K562 (cell line): ENCODE measurements at regions not wholly inside any gene's neighbourhood (a gene's known extent, or its start where the extent isn't known, plus 50 kb on each side); places are given as distances from the start of the nearest gene placed in this dataset.

Source experiments
- ATAC-seq: fragments of 200-7000 bp; cut with Tn5 transposase; 3 replicates; pipeline ENCODE4 v1.9.1; 2020; ENCODE audit warnings: moderate library complexity
- BruUV-seq: library from RNA; stranded (reverse); fragments of 400-500 nt; replicated peaks from 2 replicates; lab custom pipeline; 2021; lab: Mats Ljungman, UMichigan
- CTCF ChIA-PET: fragments of 300-600 bp; formaldehyde crosslinking; extraction: SDS; loops from one replicate; lab custom pipeline; 2021; ENCODE audit warnings: low intra/inter-chr PET ratio; lab: Yijun Ruan, JAX
- POLR2A ChIA-PET: fragments of 300-600, 350-650 bp; sonication (Branson Sonifier 250); formaldehyde crosslinking; extraction: SDS; loops from one replicate; lab custom pipeline; 2021; ENCODE audit warnings: antibody characterized with exemption, inconsistent platforms; lab: Yijun Ruan, JAX
- DNase-seq, 4 experiments: peaks; one replicate each; pipeline versions ENCODE4 v3.0.0 to v3.0.0-alpha.2; 2011 to 2018; ENCODE audit warnings: low spot score in 3 of 4, mixed read lengths in 3 of 4; ENCODE audit errors: extremely low read depth in 1 of 4
- FAIRE-seq: peaks from 2 replicates; lab custom pipeline; 2011; peaks lifted over from hg19 to GRCh38; lab: Jason Lieb, UNC
- H2AFZ ChIP-seq: 2 replicates; pipeline ENCODE4 v1.6.0; 2011; ENCODE audit warnings: low read depth, low read length, control low read depth, inconsistent platforms
- H3K27ac ChIP-seq: fragments of 200-600 bp; 3 replicates; pipeline ENCODE4 v1.8.0; 2011; ENCODE audit warnings: low read depth, mild to moderate bottlenecking, control low read depth, inconsistent platforms, low read length, moderate library complexity, mixed read lengths; ENCODE audit errors: extremely low read depth
- H3K27me3 ChIP-seq, 2 experiments: fragments of 300-600 bp in 1 of 2; 2 replicates in 1 of 2; 3 replicates in 1 of 2; pipeline versions ENCODE4 v1.6.0 to v1.8.0; 2011; ENCODE audit warnings: inconsistent platforms in 2 of 2, low read length in 2 of 2, mild to moderate bottlenecking in 1 of 2, mixed read lengths in 1 of 2, moderate library complexity in 1 of 2; ENCODE audit not compliant: control insufficient read depth in 2 of 2, insufficient read depth in 2 of 2
- H3K36me3 ChIP-seq: fragments of 300-600 bp; 3 replicates; pipeline ENCODE4 v1.8.0; 2011; ENCODE audit warnings: mild to moderate bottlenecking, low read length, inconsistent platforms; ENCODE audit not compliant: control insufficient read depth, insufficient read depth
- H3K4me1 ChIP-seq, 2 experiments: fragments of 200-600 bp in 1 of 2; replicated peaks in 1 of 2; 2 replicates in 1 of 2; 3 replicates in 1 of 2; pipeline versions ENCODE4 v1.5.1 to v1.8.0; 2011; ENCODE audit warnings: inconsistent platforms in 2 of 2, low read length in 2 of 2, mild to moderate bottlenecking in 1 of 2, mixed read lengths in 1 of 2, moderate library complexity in 1 of 2; ENCODE audit not compliant: control insufficient read depth in 2 of 2, insufficient read depth in 2 of 2
- H3K4me2 ChIP-seq: 2 replicates; pipeline ENCODE4 v1.6.1; 2011; ENCODE audit warnings: low read length, control low read depth, inconsistent platforms, mixed read lengths; ENCODE audit not compliant: insufficient read depth
- H3K4me3 ChIP-seq: fragments of 200-600 bp; sonication (generic), shearing (Covaris generic); 2 replicates; pipeline ENCODE4 v1.5.1; 2016; ENCODE audit warnings: control low read depth, inconsistent platforms
- H3K79me2 ChIP-seq: fragments of 200-600 bp; 3 replicates; pipeline ENCODE4 v1.8.0; 2011; ENCODE audit warnings: low read length, inconsistent platforms; ENCODE audit not compliant: control insufficient read depth, insufficient read depth
- H3K9ac ChIP-seq, 2 experiments: 2 replicates each; pipeline versions ENCODE4 v1.6.0 to v1.6.1; 2011; ENCODE audit warnings: low read depth in 2 of 2, low read length in 2 of 2, control low read depth in 1 of 2, inconsistent platforms in 1 of 2, mild to moderate bottlenecking in 1 of 2, mixed read lengths in 1 of 2; ENCODE audit not compliant: insufficient read depth in 1 of 2
- H3K9me1 ChIP-seq: one replicate; pipeline ENCODE4 v1.6.0; 2011; ENCODE audit warnings: inconsistent platforms, mild to moderate bottlenecking, low read length, moderate library complexity; ENCODE audit not compliant: control insufficient read depth, insufficient read depth
- H3K9me3 ChIP-seq: replicated peaks from 2 replicates; pipeline ENCODE4 v1.5.1; 2011; ENCODE audit warnings: low read depth, low read length, inconsistent platforms; ENCODE audit not compliant: control insufficient read depth, insufficient read depth
- H4K20me1 ChIP-seq: replicated peaks from 2 replicates; pipeline ENCODE4 v1.6.1; 2011; ENCODE audit warnings: low read length, inconsistent platforms, mixed read lengths; ENCODE audit not compliant: control insufficient read depth, insufficient read depth
- CTBP1 ChIP-seq: fragments of 450-650 bp; IDR thresholded peaks from 2 replicates; pipeline ENCODE4 v1.6.1; 2016; ENCODE audit warnings: borderline replicate concordance
- HCFC1 ChIP-seq: IDR thresholded peaks from 2 replicates; pipeline ENCODE4 v1.6.1; 2012; ENCODE audit warnings: low read depth, low read length, improper control_type of control experiment
- HLTF ChIP-seq: fragments of 450-650 bp; IDR thresholded peaks from 2 replicates; pipeline ENCODE4 v1.6.1; 2016
- RBM22 ChIP-seq: fragments of 200-400 bp; formaldehyde crosslinking; IDR thresholded peaks from 2 replicates; pipeline ENCODE4 v1.6.1; 2018; ENCODE audit warnings: low read length, low read depth; ENCODE audit not compliant: poor library complexity, severe bottlenecking
- RBM34 ChIP-seq: fragments of 200-400 bp; formaldehyde crosslinking; IDR thresholded peaks from 2 replicates; pipeline ENCODE4 v1.6.1; 2018; ENCODE audit warnings: low read length, borderline replicate concordance; ENCODE audit not compliant: insufficient read depth
- RCOR1 ChIP-seq, 2 experiments: IDR thresholded peaks; 2 replicates each; pipeline ENCODE4 v1.6.1; 2012; ENCODE audit warnings: low read depth in 2 of 2, low read length in 2 of 2, borderline replicate concordance in 1 of 2, improper control_type of control experiment in 1 of 2
- SNRNP70 ChIP-seq: fragments of 200-400 bp; formaldehyde crosslinking; optimal IDR thresholded peaks from 2 replicates; pipeline ENCODE3; 2017; ENCODE audit warnings: low read depth, low read length
- ZBTB1 ChIP-seq: sonication (generic); formaldehyde crosslinking; IDR thresholded peaks from 2 replicates; pipeline ENCODE4 v1.8.1; 2023; ENCODE audit warnings: missing genetic modification reagents, low read depth, mild to moderate bottlenecking, borderline replicate concordance
- ZNF197 ChIP-seq: fragments of 200-800 bp; sonication (Bioruptor generic); IDR thresholded peaks from 2 replicates; pipeline ENCODE4 v1.6.1; 2016; ENCODE audit warnings: low read depth, missing genetic modification characterization, missing compliant biosample characterization
- ZNF239 ChIP-seq: fragments of 250-450 bp; sonication (Bioruptor Pico); IDR thresholded peaks from 2 replicates; pipeline ENCODE4 v1.4.0; 2020; ENCODE audit warnings: mild to moderate bottlenecking
- ZNF354B ChIP-seq: fragments of 250-450 bp; sonication (Bioruptor Pico); IDR thresholded peaks from 2 replicates; pipeline ENCODE4 v1.4.0; 2020
- ZNF696 ChIP-seq: fragments of 250-450 bp; sonication (Bioruptor Pico); conservative IDR thresholded peaks from 2 replicates; pipeline ENCODE4 v1.4.0; 2020; ENCODE audit warnings: mild to moderate bottlenecking, moderate library complexity
- WGBS: fragments of 100-300 bp; shearing (Covaris generic); methylation state at CpG from one replicate; pipeline ENCODE4 v1.1.6; 2016; ENCODE audit warnings: low coverage, mixed read lengths; ENCODE audit not compliant: insufficient coverage; ENCODE audit errors: missing lambda C conversion rate; 5-methylcytosine and 5-hydroxymethylcytosine counted together
- in situ Hi-C: fragments of 300-500 bp; cut with MboI; formaldehyde crosslinking; loops from 4 replicates; pipeline ENCODE4 v1.15.0; 2018; ENCODE audit warnings: inconsistent platforms, mixed read lengths
- intact Hi-C: fragments of 100-400 bp; cut with micrococcal nuclease; formaldehyde crosslinking; loops from 2 replicates; pipeline ENCODE4 v1.14.2; 2022
- TF ChIP-seq, protein P1 (sequence below): fragments of 250-450 bp; sonication (Bioruptor Pico); IDR thresholded peaks from 2 replicates; pipeline ENCODE4 v1.8.0; 2021; ENCODE audit warnings: moderate library complexity, mild to moderate bottlenecking, inconsistent platforms
- TF ChIP-seq, protein P2 (sequence below): fragments of 450-650 bp; IDR thresholded peaks from 2 replicates; pipeline ENCODE4 v1.7.1; 2018; ENCODE audit warnings: mild to moderate bottlenecking, low read depth; ENCODE audit not compliant: partially characterized antibody
- TF ChIP-seq, protein P3 (sequence below): fragments of 250-450 bp; sonication (Bioruptor Pico); IDR thresholded peaks from 2 replicates; pipeline ENCODE4 v1.8.0; 2021; ENCODE audit warnings: borderline replicate concordance, mild to moderate bottlenecking, moderate library complexity; ENCODE audit not compliant: poor library complexity, severe bottlenecking

DNA sequence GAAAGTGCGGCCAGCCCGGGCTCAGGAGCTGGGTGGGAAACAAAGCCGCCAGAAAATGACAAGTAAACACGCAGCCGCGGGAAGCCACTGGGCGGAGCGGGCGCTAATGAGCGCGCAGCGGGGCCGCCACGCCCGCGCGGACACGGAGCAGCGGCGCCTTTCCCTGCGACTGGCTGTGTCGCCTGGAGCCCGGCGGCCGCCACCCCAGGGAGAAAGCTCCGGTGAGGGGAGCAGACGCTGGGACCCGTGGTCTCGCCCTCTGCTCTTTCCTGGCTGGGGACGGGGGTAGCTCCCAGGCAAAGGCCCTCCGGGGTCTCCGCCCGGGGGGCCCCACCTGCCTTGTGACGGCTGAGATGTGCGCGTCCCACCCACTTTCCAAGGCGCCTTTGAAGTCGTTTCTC, 54.9 kb downstream of the PRR18 start (continued):
- TF ChIP-seq RBM22, result no peak

DNA sequence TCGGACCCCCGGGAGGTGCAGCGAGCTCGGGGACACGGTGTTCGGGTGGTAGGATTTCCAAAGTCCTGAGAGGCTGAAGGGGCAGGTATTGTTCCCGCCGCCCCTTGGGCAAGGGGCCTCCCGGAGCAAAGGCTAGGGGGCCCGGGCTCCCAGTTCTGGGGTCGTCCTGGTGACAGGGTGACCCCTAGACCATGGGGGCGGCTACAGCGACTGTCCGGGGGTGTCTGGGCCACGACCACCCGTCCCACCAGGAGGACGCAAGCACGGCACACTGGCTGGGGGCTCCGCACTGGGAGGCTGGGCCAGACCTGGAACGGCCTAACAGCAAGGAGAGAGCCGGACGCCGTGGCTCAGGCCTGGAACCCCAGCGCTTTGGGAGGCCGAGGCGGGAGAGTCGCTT, 55.6 kb downstream of the PRR18 start:
- Histone ChIP-seq H3K27me3 (peaks cover 27 to 47% of the 10 kb centered on the region in 2 experiments), H2AFZ (no peak overlapping the region), H3K9me3 (no peaks in the 10 kb centered on the region), H3K27ac (no peak overlapping the region), H3K9me1 (no peaks in the 10 kb centered on the region), H4K20me1 (0 out of 2 replicates have a peak, but pooled peaks cover 1% of the 10 kb centered on the region), H3K79me2 (no peaks in the 10 kb centered on the region), H3K36me3 (no peaks in the 10 kb centered on the region), H3K4me2 (no peak overlapping the region), H3K9ac (no peak overlapping the region), H3K4me1 (peaks cover 0 to 19% of the 10 kb centered on the region in 2 experiments; a peak in 2 of 5 replicates), H3K4me3 (no peak overlapping the region)
- ChIA-PET POLR2A (interaction anchor here (1.3 kb wide), 1 partner anchor 93 kb away, joined by 3 read pairs; no protein-coding TSS in a partner anchor), CTCF (no interaction called here)
- intact Hi-C loops, result no loop called here
- TF ChIP-seq ZNF239 (no peak), SNRNP70 (no peak), CTBP1 (no peak), ZNF696 (CRISPR knock-in tag) (no peak), HCFC1 (no peak), ZBTB1 (no peak), ZNF197 (CRISPR knock-in tag) (no peak), RBM34 (no peak), RCOR1 (IDR thresholded peaks at IDR 0.05; ENCODE audit: borderline replicate concordance in 1 of 2, low read depth in 2 of 2, low read length in 2 of 2) (no peak), HLTF (no peak), ZNF354B (CRISPR knock-in tag) (no peak), RBM22 (no peak)
- TF ChIP-seq, protein P1, sequence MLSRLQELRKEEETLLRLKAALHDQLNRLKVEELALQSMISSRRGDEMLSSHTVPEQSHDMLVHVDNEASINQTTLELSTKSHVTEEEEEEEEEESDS (CRISPR knock-in tag), result no peak
- TF ChIP-seq, protein P2, sequence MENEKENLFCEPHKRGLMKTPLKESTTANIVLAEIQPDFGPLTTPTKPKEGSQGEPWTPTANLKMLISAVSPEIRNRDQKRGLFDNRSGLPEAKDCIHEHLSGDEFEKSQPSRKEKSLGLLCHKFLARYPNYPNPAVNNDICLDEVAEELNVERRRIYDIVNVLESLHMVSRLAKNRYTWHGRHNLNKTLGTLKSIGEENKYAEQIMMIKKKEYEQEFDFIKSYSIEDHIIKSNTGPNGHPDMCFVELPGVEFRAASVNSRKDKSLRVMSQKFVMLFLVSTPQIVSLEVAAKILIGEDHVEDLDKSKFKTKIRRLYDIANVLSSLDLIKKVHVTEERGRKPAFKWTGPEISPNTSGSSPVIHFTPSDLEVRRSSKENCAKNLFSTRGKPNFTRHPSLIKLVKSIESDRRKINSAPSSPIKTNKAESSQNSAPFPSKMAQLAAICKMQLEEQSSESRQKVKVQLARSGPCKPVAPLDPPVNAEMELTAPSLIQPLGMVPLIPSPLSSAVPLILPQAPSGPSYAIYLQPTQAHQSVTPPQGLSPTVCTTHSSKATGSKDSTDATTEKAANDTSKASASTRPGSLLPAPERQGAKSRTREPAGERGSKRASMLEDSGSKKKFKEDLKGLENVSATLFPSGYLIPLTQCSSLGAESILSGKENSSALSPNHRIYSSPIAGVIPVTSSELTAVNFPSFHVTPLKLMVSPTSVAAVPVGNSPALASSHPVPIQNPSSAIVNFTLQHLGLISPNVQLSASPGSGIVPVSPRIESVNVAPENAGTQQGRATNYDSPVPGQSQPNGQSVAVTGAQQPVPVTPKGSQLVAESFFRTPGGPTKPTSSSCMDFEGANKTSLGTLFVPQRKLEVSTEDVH, result no peak
- TF ChIP-seq, protein P3, sequence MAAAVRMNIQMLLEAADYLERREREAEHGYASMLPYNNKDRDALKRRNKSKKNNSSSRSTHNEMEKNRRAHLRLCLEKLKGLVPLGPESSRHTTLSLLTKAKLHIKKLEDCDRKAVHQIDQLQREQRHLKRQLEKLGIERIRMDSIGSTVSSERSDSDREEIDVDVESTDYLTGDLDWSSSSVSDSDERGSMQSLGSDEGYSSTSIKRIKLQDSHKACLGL, result no peak
- 25% methylated on average over 20 of the region's 27 CpGs for WGBS
- no peak for DNase-seq
- ATAC-seq, result no peak
- FAIRE-seq, result no peak
- in situ Hi-C loops, result no loop called here
- no TSS peak for BruUV-seq
